Erythroblast (primary cell): ENCODE measurements at regions not wholly inside any gene's neighbourhood (a gene's known extent, or its start where the extent isn't known, plus 50 kb on each side); places are given as distances from the start of the nearest gene placed in this dataset.

Experiments used
- GATA1 ChIP-seq: IDR thresholded peaks from 2 replicates; pipeline ENCODE4 v1.6.1; 2011; ENCODE audit warnings: low read depth, mild to moderate bottlenecking, control low read depth, low read length, moderate library complexity
- POLR2A ChIP-seq: IDR thresholded peaks from 2 replicates; pipeline ENCODE4 v1.6.1; 2011; ENCODE audit warnings: mild to moderate bottlenecking, low read length

DNA sequence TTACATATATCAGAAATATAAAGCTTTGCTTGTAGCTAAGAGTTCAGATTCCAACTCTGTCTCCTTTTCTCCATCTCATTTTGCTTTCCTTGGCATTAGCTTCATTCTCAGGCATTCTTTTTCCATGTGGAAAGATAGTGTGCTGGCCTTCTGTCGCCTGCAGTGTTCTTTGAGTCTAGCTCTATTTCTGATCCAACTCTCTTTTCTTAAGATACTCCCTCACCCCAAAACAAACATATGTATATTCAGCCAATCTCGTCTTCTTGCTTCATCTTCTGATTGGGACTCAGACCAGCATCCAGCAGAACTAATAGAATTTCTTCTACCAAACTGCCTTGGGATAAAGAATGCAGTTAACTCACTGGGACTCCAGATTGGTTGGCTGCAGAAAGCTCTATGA is 532.2 kb downstream of the MID1IP1 start:
- TF ChIP-seq POLR2A: no peak
- TF ChIP-seq GATA1: no peak
